Mesenchymal stem cell (in vitro differentiated cells and primary cell): ENCODE measurements at regions not wholly inside any gene's neighbourhood (a gene's known extent, or its start where the extent isn't known, plus 50 kb on each side); places are given as distances from the start of the nearest gene placed in this dataset.

Source experiments
- DNase-seq: peaks from one replicate; pipeline ENCODE4 v3.0.0-alpha.2; 2013
- H2AFZ ChIP-seq: one replicate; pipeline ENCODE4 v1.6.1; 2013; ENCODE audit warnings: low read depth, mild to moderate bottlenecking, control low read depth, inconsistent platforms, low read length, moderate library complexity
- H2AK5ac ChIP-seq: 2 replicates; pipeline ENCODE4 v1.6.1; 2013; ENCODE audit warnings: low read length, moderate library complexity, mild to moderate bottlenecking, inconsistent platforms; ENCODE audit not compliant: severe bottlenecking
- H2BK120ac ChIP-seq: one replicate; pipeline ENCODE4 v1.6.1; 2013; ENCODE audit warnings: low read depth, mild to moderate bottlenecking, inconsistent platforms, low read length, moderate library complexity
- H2BK12ac ChIP-seq, 2 experiments: one replicate each; pipeline ENCODE4 v1.6.1; 2013; ENCODE audit warnings: inconsistent platforms in 2 of 2, low read length in 2 of 2, mild to moderate bottlenecking in 2 of 2, moderate library complexity in 2 of 2, control low read depth in 1 of 2
- H2BK15ac ChIP-seq: one replicate; pipeline ENCODE4 v1.6.1; 2013; ENCODE audit warnings: mild to moderate bottlenecking, low read depth, inconsistent platforms; ENCODE audit not compliant: poor library complexity, severe bottlenecking
- H2BK5ac ChIP-seq: 2 replicates; pipeline ENCODE4 v1.6.1; 2013; ENCODE audit warnings: low read depth, mild to moderate bottlenecking, low read length, control low read depth, inconsistent platforms; ENCODE audit not compliant: poor library complexity, severe bottlenecking
- H3K14ac ChIP-seq, 2 experiments: one replicate each; pipeline ENCODE4 v1.6.1; 2013; ENCODE audit warnings: inconsistent platforms in 2 of 2, low read length in 2 of 2, control low read depth in 1 of 2, mild to moderate bottlenecking in 1 of 2, moderate library complexity in 1 of 2
- H3K18ac ChIP-seq, 2 experiments: one replicate each; pipeline ENCODE4 v1.6.1; 2013; ENCODE audit warnings: inconsistent platforms in 2 of 2, low read length in 2 of 2, control low read depth in 1 of 2, low read depth in 1 of 2, mild to moderate bottlenecking in 1 of 2
- H3K23ac ChIP-seq, 2 experiments: one replicate each; pipeline ENCODE4 v1.6.1; 2013; ENCODE audit warnings: inconsistent platforms in 2 of 2, low read length in 2 of 2, mild to moderate bottlenecking in 2 of 2, moderate library complexity in 2 of 2, control low read depth in 1 of 2
- H3K27ac ChIP-seq: 2 replicates; pipeline ENCODE4 v1.5.1; 2013; ENCODE audit warnings: mild to moderate bottlenecking, moderate library complexity, low read length, control low read depth, inconsistent platforms; ENCODE audit not compliant: poor library complexity, severe bottlenecking
- H3K27me3 ChIP-seq, 2 experiments: 2 replicates each; pipeline versions ENCODE4 v1.6.1 to v1.7.0; 2013; ENCODE audit warnings: low read length in 2 of 2, mild to moderate bottlenecking in 2 of 2, moderate library complexity in 2 of 2, control low read depth in 1 of 2, inconsistent platforms in 1 of 2; ENCODE audit not compliant: control insufficient read depth in 1 of 2, insufficient read depth in 1 of 2
- H3K36me3 ChIP-seq, 2 experiments: 2 replicates each; pipeline versions ENCODE4 v1.6.1 to v1.7.0; 2013; ENCODE audit warnings: low read length in 2 of 2, control low read depth in 1 of 2, inconsistent platforms in 1 of 2, low read depth in 1 of 2, mild to moderate bottlenecking in 1 of 2; ENCODE audit not compliant: insufficient read depth in 2 of 2, control insufficient read depth in 1 of 2
- H3K4ac ChIP-seq, 2 experiments: one replicate each; pipeline ENCODE4 v1.6.1; 2013; ENCODE audit warnings: inconsistent platforms in 2 of 2, low read length in 2 of 2, mild to moderate bottlenecking in 2 of 2, moderate library complexity in 2 of 2, control low read depth in 1 of 2, low read depth in 1 of 2
- H3K4me1 ChIP-seq: 2 replicates; pipeline ENCODE4 v1.6.1; 2013; ENCODE audit warnings: low read depth, low read length, control low read depth; ENCODE audit not compliant: control insufficient read depth, insufficient read depth
- H3K4me2 ChIP-seq: 2 replicates; pipeline ENCODE4 v1.6.1; 2013; ENCODE audit warnings: low read length, mild to moderate bottlenecking, inconsistent platforms; ENCODE audit not compliant: poor library complexity, severe bottlenecking
- H3K4me3 ChIP-seq, 2 experiments: 2 replicates each; pipeline versions ENCODE4 v1.5.1 to v1.7.0; 2013; ENCODE audit warnings: low read length in 2 of 2, mild to moderate bottlenecking in 2 of 2, control low read depth in 1 of 2, low read depth in 1 of 2; ENCODE audit not compliant: insufficient read depth in 1 of 2
- H3K79me1 ChIP-seq: replicated peaks from 2 replicates; pipeline ENCODE4 v1.6.1; 2013; ENCODE audit warnings: mild to moderate bottlenecking, control low read depth, low read length, inconsistent platforms; ENCODE audit not compliant: poor library complexity, severe bottlenecking
- H3K9ac ChIP-seq: 2 replicates; pipeline ENCODE4 v1.7.0; 2013; ENCODE audit warnings: mild to moderate bottlenecking, low read length, moderate library complexity
- H3K9me3 ChIP-seq: 2 replicates; pipeline ENCODE4 v1.7.0; 2013; ENCODE audit warnings: mild to moderate bottlenecking, low read length; ENCODE audit not compliant: control insufficient read depth
- H4K8ac ChIP-seq: one replicate; pipeline ENCODE4 v1.6.1; 2013; ENCODE audit warnings: inconsistent platforms, mild to moderate bottlenecking, low read length, moderate library complexity
- H4K91ac ChIP-seq: one replicate; pipeline ENCODE4 v1.6.1; 2013; ENCODE audit warnings: mild to moderate bottlenecking, low read length, inconsistent platforms
- WGBS: methylation state at CpG from one replicate; pipeline ENCODE4 v1.1.7; 2013; ENCODE audit warnings: mixed read lengths; 5-methylcytosine and 5-hydroxymethylcytosine counted together

GRCh38 chr2:60629801-60630385 lies 76.4 kb upstream of the BCL11A start:
- H2BK5ac ChIP-seq, result no peak overlapping the region
- H3K9ac ChIP-seq, result no peak overlapping the region
- no peak overlapping the region for H2AFZ ChIP-seq
- H3K23ac ChIP-seq, result no peak overlapping the region
- H3K4me3 ChIP-seq, result no peak overlapping the region
- H4K91ac ChIP-seq, result no peak overlapping the region
- no CpG with 5 or more reads among the region's 4 CpGs for WGBS
- DNase-seq, result no peak
- no peaks in the 10 kb centered on the region for H3K79me1 ChIP-seq
- H3K14ac ChIP-seq, result no peak overlapping the region
- H3K36me3 ChIP-seq, result no peaks in the 10 kb centered on the region
- H3K4me2 ChIP-seq, result no peak overlapping the region
- peaks cover 8 to 15% of the 10 kb centered on the region in 2 experiments for H3K27me3 ChIP-seq
- H2BK120ac ChIP-seq, result no peak overlapping the region
- H3K4ac ChIP-seq, result no peak overlapping the region
- H3K18ac ChIP-seq, result no peak overlapping the region
- H4K8ac ChIP-seq, result no peak overlapping the region
- no peaks in the 10 kb centered on the region for H3K4me1 ChIP-seq
- H2BK12ac ChIP-seq, result no peak overlapping the region
- no peaks in the 10 kb centered on the region for H3K9me3 ChIP-seq
- no peak overlapping the region for H2BK15ac ChIP-seq
- no peak overlapping the region for H2AK5ac ChIP-seq
- no peak overlapping the region for H3K27ac ChIP-seq

GRCh38 chr2:60633615-60634014 lies 80.2 kb upstream of the BCL11A start:
- Histone ChIP-seq H3K4me3 (no peak overlapping the region), H3K23ac (no peak overlapping the region), H3K9me3 (no peaks in the 10 kb centered on the region), H2BK5ac (no peak overlapping the region), H2AK5ac (no peak overlapping the region), H2AFZ (no peak overlapping the region), H3K27me3 (peaks cover 3 to 7% of the 10 kb centered on the region in 2 experiments), H3K9ac (no peak overlapping the region), H3K79me1 (no peaks in the 10 kb centered on the region), H2BK12ac (no peak overlapping the region), H4K91ac (no peak overlapping the region), H3K14ac (no peak overlapping the region), H4K8ac (no peak overlapping the region), H3K36me3 (no peaks in the 10 kb centered on the region), H2BK15ac (no peak overlapping the region), H3K18ac (no peak overlapping the region), H2BK120ac (no peak overlapping the region), H3K27ac (no peak overlapping the region), H3K4me2 (no peak overlapping the region), H3K4ac (no peak overlapping the region), H3K4me1 (no peaks in the 10 kb centered on the region)
- DNase-seq, result no peak
- 49% methylated on average over 5 of the region's 5 CpGs for WGBS

DNA sequence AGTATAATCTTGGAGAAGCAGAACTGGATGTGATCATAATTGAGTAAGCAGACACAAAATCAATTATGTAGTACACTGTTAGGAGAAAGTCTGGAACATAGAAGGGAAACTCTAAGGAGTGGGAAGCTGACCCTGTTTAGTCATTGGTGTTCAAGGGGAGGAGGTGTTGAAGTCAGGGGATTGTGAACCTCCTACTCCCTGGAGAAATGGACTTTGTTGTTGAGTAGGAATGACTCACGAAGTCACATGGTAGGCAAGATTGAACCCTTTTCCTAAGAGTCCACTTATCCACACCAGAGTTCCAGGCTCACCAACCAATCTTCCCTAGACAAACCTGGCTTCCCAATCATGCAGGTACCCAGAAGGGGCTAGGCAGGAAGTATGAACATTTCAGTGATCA lies 81.0 kb upstream of the BCL11A start:
- Histone ChIP-seq H3K4ac (no peak overlapping the region), H2AK5ac (no peak overlapping the region), H3K36me3 (no peaks in the 10 kb centered on the region), H3K4me3 (no peak overlapping the region), H2BK5ac (no peak overlapping the region), H3K14ac (no peak overlapping the region), H3K9me3 (no peaks in the 10 kb centered on the region), H3K79me1 (no peaks in the 10 kb centered on the region), H4K8ac (no peak overlapping the region), H2BK12ac (no peak overlapping the region), H3K18ac (no peak overlapping the region), H2AFZ (no peak overlapping the region), H3K27ac (no peak overlapping the region), H3K23ac (no peak overlapping the region), H2BK120ac (no peak overlapping the region), H3K27me3 (peaks cover 0 to 8% of the 10 kb centered on the region in 2 experiments), H3K4me1 (no peaks in the 10 kb centered on the region), H3K4me2 (no peak overlapping the region), H2BK15ac (no peak overlapping the region), H4K91ac (no peak overlapping the region), H3K9ac (no peak overlapping the region)
- WGBS, result 38% methylated on average over 1 of the region's 1 CpG
- DNase-seq, result no peak

GRCh38 chr2:60641811-60642788 lies 88.6 kb upstream of the BCL11A start:
- no peak overlapping the region for H2AFZ ChIP-seq
- H4K91ac ChIP-seq, result no peak overlapping the region
- H3K4me2 ChIP-seq, result no peak overlapping the region
- no peak overlapping the region for H3K4ac ChIP-seq
- DNase-seq, result peak; percentile 43
- H3K14ac ChIP-seq, result no peak overlapping the region
- no peak overlapping the region for H3K9ac ChIP-seq
- peaks cover 0 to 31% of the 10 kb centered on the region in 2 experiments for H3K27me3 ChIP-seq
- peaks cover 2% of the 10 kb centered on the region for H3K4me1 ChIP-seq
- no peak overlapping the region for H2BK5ac ChIP-seq
- no peaks in the 10 kb centered on the region for H3K9me3 ChIP-seq
- H3K27ac ChIP-seq, result no peak overlapping the region
- H4K8ac ChIP-seq, result no peak overlapping the region
- no peak overlapping the region for H3K4me3 ChIP-seq
- no peak overlapping the region for H3K18ac ChIP-seq
- no peak overlapping the region for H2BK120ac ChIP-seq
- no peaks in the 10 kb centered on the region for H3K79me1 ChIP-seq
- H3K23ac ChIP-seq, result no peak overlapping the region
- WGBS, result 55% methylated on average over 4 of the region's 6 CpGs
- no peaks in the 10 kb centered on the region for H3K36me3 ChIP-seq
- H2AK5ac ChIP-seq, result no peak overlapping the region
- H2BK12ac ChIP-seq, result no peak overlapping the region
- no peak overlapping the region for H2BK15ac ChIP-seq
